Adrenal gland (tissue), 5 donors: ENCODE measurements at regions not wholly inside any gene's neighbourhood (a gene's known extent, or its start where the extent isn't known, plus 50 kb on each side); places are given as distances from the start of the nearest gene placed in this dataset.

Experiments
- CTCF ChIP-seq, 6 experiments: fragments of 450-650 bp in 4 of 6; fragments of 200-600 bp in 2 of 6; sonication (generic) in 1 of 6; IDR thresholded peaks; 1 replicate in 5 of 6; 2 replicates in 1 of 6; pipeline versions ENCODE4 v1.5.1 to v1.8.0; 2016 to 2021; ENCODE audit warnings: antibody characterized with exemption in 6 of 6, mild to moderate bottlenecking in 2 of 6, moderate library complexity in 1 of 6
- POLR2A ChIP-seq, 2 donors: fragments of 450-650 bp; IDR thresholded peaks; one replicate each; pipeline ENCODE4 v1.6.1; 2017; ENCODE audit warnings: antibody characterized with exemption in 2 of 2, mild to moderate bottlenecking in 2 of 2, moderate library complexity in 1 of 2
- donor health status: DM: no; HTN: no; CAD: no.

GRCh38 chr2:234564699-234565098, 67.8 kb upstream of the ARL4C start:
- TF ChIP-seq CTCF (IDR thresholded peaks at IDR 0.05), result peak in 2 of 6 experiments; percentile 20 to 37
- no peak for TF ChIP-seq POLR2A (IDR thresholded peaks at IDR 0.05)
